GM21576 (cell line): ENCODE measurements at regions not wholly inside any gene's neighbourhood (a gene's known extent, or its start where the extent isn't known, plus 50 kb on each side); places are given as distances from the start of the nearest gene placed in this dataset.
A peak's percentile ranks its signal among the peaks of the same experiment; 100 is the strongest.
"Not testable (repeated sequence)": the region's sequence is repeated elsewhere in the genome, so short reads cannot be mapped to it uniquely, and the experiment has no call there.

Experiments used
- ATAC-seq: cut with Tn5 transposase; IDR thresholded peaks from one replicate; pipeline ENCODE4 v1.9.1; 2021; ENCODE audit warnings: mild to moderate bottlenecking, moderate library complexity; ENCODE audit not compliant: unreplicated experiment

- ATAC-seq: no peak
Observed at GRCh38 chr6:130547723-130548122, 181.9 kb downstream of the TMEM200A start.

GRCh38 chr6:130557481-130558112, 191.8 kb downstream of the TMEM200A start:
- ATAC-seq: no peak

GRCh38 chr6:130558131-130558530, 192.3 kb downstream of the TMEM200A start:
- no peak for ATAC-seq

- ATAC-seq: no peak
Observed at GRCh38 chr6:130559166-130559565, 193.3 kb downstream of the TMEM200A start.

- no peak for ATAC-seq
Observed at GRCh38 chr6:130560231-130560630, 194.4 kb downstream of the TMEM200A start.

DNA sequence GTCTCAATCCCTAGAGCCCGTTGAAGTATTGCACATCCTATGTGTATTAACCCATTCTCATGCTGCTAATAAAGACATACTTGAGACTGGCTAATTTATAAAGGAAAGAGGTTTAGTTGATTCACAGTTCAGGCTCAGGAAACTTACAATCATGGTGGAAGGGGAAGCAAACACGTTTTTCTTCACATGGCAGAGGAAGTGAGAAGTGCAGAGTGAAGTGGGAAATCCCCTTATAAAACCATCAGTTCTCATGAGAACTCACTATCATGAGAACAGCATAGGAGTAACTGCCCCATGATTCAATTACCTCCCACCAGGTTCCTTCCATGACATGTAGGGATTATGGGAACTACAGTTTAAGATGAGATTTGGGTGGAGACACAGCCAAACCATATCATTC, 195.3 kb downstream of the TMEM200A start:
- not testable (repeated sequence) for ATAC-seq

DNA sequence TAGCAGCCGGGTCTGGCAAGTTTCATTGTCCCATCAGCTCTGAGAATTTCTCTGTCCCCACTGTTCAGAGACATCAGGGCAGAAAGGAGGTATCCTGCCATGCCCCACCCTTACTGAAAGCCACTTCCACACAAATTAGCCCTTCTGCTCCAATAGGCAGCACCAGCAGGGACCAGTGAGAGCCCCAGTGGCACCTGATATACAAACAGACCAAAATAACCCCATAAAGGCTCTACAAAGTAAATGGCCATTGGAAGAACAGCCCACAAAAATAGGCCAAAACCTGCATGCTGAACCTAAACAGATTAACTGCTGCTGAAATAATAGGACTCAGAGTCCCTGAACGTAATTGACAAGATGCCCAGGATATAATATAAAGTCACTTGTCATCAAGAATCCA, 199.9 kb downstream of the TMEM200A start:
- ATAC-seq: no peak

DNA sequence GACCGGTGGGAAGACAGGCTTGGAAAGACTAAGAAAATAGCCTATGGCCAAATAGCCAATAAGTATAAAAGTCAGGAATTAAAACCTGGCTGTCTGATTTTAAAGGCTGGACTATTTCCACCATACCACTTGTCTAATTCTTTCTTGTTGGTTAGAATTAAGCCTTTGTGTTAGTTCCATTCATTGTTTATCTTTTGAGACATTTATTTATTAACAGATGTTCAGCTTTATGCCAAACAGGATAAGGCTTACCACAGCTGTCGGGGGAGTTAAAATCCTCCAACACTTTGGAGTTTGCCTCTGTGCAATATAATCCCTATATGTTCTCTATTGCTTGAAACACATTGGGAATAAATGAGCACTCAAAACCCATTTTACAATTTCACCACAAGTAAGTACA, 208.3 kb downstream of the TMEM200A start:
- no peak for ATAC-seq

DNA sequence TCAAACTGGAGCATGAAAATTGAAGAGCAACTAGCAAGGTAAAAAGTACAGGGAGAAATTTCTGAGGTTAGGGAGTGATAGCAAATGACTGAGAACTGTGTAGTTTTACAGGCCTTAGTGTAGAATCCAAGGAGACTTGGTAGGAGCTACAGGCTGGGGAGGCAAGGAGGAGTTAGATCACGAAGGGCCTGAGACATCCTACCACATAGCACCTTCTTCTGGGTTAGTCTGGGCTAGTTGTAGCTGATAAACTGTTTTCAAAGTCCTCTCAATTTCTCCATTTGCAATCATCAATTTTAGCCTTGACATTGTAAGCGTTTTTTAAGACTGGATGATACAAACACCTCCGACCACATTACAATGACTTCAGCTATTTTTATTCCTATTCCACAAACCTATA, 209.7 kb downstream of the TMEM200A start:
- ATAC-seq: peak; percentile 5

GRCh38 chr6:130575971-130576370, 210.2 kb downstream of the TMEM200A start:
- peak; percentile 100 for ATAC-seq

GRCh38 chr6:130577178-130577919, 211.5 kb downstream of the TMEM200A start:
- no peak for ATAC-seq

DNA sequence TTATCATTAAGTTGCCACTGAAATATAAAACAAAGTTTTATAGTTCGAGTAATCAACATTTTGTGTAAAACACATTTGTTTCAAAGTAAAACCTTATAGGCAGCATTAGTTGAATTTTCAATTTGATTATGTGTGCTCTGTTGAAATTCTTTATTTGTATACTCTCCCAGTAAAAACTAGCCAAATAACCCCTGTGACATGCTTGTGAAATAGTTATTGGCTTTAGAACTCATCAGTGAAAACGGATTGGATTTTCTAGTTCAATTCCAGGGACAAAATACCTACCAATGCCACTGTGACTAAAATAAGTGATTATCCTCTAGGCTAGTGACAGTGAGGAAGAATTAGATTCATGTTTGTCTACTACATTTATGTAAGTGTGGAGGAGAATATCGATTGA, 212.9 kb downstream of the TMEM200A start:
- no peak for ATAC-seq

- ATAC-seq: no peak
Observed at GRCh38 chr6:130583268-130583667, 217.5 kb downstream of the TMEM200A start.

DNA sequence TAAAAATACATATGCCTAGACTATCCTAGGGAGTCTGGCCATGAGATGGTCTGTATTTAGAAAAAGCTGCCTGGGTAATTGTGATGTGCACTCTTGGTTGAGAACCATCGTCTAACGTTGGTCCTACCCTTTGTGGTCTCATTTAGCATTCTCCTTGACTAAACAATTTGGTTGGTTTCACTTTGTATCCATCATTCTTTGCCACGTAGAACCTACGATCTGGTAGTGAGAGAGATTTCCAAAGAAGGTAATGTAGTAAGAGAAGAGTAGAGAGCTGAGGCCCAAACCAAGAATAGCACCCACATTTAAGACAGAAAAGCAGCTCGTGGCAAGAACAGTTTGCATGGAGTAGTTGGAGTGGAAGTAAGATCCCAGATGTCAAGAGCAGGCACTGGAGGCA, 219.8 kb downstream of the TMEM200A start:
- ATAC-seq: no peak

DNA sequence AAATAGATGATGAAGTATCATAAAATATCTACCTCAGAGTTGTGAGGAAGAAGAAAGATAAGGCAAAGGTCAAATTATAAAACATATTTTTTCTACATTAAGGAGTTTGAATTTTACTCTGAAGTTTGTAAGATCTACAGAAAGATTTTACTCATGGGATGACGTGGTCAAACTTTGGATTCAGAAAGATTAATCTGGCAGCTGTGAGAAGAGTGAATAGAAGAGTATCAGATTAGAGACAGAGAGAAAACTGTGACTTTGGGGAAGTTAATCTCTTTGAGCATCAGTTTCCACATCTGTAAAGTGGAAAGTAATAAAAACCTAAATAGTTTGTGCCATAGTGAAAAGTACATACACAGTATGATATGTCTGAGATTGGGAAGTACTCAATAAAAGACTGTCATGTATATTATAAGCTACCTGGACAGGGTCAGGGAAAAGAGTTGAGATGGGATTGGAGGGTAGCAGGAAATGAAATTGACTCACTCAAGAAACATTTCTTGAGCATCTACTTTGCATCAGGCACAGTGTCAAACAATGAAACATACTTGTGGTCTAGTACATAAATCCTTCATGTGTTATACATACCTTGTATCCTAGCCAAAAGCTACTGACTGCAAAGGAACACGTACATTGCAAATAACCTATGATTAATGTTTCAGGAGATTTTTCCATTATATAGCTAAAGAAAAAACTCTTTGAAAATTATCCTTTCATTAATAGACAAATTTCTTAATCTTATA, 222.1 kb downstream of the TMEM200A start:
- no peak for ATAC-seq

DNA sequence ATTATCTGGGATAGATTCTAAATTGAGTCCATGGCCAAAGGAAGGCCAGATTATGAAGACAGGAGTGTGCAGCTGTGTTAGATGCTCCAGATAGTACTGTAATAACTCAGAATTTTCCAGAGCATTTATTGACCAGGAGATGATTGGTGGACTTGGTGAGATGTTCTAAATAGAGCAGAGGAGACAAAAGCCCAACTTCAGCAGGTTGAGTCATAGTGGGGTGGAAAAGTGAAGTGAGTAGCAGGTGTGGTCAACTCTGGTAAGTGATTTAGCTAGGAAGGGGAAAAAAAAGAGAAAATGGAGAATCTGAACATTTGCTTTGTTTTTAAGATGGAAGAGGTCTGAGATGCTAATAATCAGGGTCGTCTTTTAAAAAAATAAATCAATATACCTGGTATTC, 227.4 kb downstream of the TMEM200A start:
- no peak for ATAC-seq

DNA sequence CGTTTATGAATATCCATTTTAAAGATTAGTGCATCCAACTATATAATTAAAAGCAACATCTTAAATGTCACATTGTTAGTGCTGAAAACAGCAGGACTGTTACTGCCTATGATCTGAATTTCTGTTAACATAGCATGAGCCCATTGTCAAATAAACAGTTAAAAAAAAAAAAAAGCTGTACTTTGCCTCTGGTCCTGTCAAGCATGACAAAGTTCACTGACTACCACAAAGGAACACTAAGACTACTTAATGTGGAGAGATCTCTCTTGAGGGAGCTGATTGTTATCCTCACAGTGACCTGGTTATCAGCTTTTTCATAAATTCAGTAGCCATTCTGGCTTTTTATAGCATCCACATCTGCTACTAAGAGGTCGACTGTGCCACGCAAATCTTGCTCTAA, 228.1 kb downstream of the TMEM200A start:
- ATAC-seq: no peak

- no peak for ATAC-seq
Observed at GRCh38 chr6:130598021-130598989, 228.9 kb upstream of the SMLR1 start.

DNA sequence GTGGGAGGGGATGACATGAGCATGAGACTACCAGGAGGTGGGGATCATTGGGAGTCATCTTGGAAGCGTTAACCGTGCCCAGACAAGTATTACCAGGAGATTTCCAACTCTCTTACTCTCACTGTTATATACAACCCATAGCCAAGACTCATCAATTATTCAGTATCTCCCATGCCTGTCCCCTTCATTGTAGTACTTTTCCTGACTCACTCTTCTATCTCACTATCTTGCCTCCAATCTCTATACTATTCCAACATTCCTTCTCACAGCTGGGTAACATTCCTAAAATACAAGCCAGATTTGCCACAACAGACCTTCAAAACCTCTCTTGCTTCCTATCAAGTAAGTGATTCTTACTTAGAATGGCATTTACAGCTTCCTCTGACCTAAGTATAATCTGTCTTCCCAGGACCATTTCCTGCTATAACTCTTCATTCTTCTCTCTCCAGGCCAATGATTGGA, 226.3 kb upstream of the SMLR1 start:
- no peak for ATAC-seq

DNA sequence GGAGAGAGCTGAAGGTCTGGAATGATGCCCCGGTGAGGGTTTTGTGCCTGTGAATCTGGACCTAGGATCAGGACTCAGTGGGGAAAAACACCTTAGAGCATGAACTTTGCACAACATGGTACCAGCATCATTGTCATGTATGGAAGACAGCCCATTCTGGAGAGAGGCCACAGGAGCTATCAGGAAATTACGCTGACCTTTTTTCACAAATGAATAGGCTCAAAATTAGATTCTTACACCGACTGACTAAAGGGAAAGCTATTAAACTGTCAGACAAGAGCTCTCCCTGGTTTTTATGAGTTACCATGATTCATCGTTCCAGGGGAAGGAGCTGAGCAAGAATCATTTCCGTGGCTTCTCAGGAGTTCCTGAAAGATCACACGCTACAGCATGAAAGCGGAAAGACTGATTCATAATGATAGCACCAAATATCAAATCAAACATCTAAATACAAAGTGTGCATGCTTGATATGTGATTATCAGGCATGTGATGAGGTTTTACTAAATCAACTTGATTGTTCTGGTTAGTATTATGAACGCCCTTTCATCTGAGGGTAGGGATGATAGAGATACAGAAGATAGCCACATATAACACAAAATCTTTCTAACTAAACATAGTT, 224.9 kb upstream of the SMLR1 start:
- ATAC-seq: no peak
